ENCODE measurements at regions not wholly inside any gene's neighbourhood (a gene's known extent, or its start where the extent isn't known, plus 50 kb on each side); places are given as distances from the start of the nearest gene placed in this dataset.

DNA sequence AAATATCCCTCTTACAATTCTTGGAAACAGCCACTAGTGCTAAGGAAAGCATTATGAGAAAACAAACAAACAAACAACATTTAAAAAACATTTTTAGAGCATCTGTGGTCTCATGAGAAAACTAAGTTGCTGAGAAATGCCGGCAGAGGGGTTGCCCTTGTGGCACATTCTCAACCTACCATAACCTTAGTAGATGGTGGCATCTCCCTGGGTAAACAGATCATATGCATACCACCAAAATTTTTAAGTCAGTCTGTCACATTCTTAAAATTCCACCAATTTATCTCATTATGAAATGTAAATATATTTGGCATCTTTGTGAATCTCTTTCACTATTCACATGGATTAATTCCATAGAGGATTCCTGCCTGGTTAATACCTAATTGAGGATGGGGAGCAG lies 575.7 kb upstream of the MARCKS start:
- TF ChIP-seq POLR2A (IDR thresholded peaks at IDR 0.05; ENCODE audit: low read length) (no peak), GATA1 (IDR thresholded peaks at IDR 0.05; ENCODE audit: low read depth, low read length) (no peak)

DNA sequence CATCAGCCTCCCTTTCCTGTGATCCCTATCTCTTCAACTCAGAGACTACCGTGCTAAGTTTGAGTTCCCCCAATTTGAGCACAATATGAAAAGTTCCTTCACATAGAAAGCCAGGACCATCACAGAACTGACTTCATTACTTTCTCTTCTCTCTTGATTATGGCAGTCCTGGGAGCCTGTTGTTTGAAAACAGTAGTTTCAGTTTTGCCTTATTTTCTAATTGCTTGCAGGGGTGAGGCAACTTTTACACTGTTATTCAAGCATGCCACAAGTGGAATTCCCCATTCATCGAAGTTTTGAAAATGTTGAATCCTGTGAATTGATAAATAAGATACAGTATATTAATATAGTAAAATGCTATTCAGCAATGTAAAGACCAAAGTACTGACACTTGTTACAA lies 569.7 kb upstream of the MARCKS start:
- TF ChIP-seq GATA1 (IDR thresholded peaks at IDR 0.05; ENCODE audit: low read depth, low read length) (no peak), POLR2A (IDR thresholded peaks at IDR 0.05; ENCODE audit: low read length) (no peak)
- DNase-seq, result no peak

More for the DNA sequence above, 575.7 kb upstream of the MARCKS start:
- DNase-seq, result no peak

DNA sequence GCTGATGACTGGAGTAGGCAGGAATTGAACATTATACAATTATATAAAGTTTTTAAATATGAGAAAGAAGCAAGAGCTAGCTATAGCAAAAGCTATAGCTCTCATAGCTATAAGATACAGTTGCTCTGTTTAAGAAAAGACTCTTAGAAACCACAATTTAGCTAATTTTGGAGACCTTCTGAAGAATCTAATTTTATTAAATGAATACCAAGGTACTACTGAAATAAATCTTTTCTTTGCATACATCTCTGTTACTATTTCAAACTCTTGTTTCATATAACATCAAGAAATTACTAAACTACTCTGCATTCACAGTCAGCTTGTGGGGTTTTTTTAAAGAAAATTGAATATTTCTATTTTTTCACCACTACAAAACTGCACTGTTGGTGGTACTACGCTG lies 568.7 kb upstream of the MARCKS start:
- TF ChIP-seq POLR2A (IDR thresholded peaks at IDR 0.05; ENCODE audit: low read length) (no peak), GATA1 (IDR thresholded peaks at IDR 0.05; ENCODE audit: low read depth, low read length) (no peak)
- no peak for DNase-seq

DNA sequence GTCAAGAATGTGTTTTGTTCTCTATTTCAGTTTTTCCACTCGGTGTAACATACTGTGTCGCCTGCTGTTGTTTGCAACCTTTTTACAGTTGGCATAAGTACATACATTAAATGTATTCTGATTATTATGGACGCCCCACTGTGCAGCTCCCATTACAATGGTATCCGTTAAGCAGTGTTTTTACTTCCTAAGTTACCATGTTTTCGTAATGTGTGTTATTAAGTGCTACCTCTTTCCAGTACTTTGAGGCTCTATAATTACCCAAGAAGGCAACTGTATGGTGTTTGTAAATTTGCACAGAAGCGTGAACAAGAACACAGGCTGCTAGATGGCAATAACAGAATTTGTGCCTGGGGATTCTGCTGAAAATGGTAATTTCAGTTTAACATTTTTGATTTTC lies 568.0 kb upstream of the MARCKS start:
- TF ChIP-seq POLR2A (IDR thresholded peaks at IDR 0.05; ENCODE audit: low read length) (no peak), GATA1 (IDR thresholded peaks at IDR 0.05; ENCODE audit: low read depth, low read length) (no peak)
- DNase-seq, result no peak

DNA sequence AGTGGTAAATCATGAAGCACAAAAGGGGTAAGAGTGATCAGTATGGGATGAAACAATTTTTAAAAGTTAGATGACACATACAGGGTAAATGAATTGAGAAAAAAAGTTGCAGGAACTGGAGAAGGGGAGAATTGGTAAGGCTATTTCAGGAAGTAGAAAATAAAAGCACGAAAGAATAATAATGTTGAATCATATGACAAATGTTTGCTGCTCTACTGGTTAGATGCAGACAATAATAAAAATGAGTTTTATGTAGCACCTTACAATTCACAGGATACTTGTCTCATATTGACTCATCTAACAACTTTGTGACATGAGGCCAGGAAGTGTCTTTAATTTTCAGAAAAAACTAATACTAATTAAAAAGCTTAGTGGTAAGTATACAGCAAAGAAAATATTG lies 566.5 kb upstream of the MARCKS start:
- TF ChIP-seq GATA1 (IDR thresholded peaks at IDR 0.05; ENCODE audit: low read depth, low read length), result no peak
- TF ChIP-seq POLR2A (IDR thresholded peaks at IDR 0.05; ENCODE audit: low read length), result no peak
- DNase-seq, result no peak

DNA sequence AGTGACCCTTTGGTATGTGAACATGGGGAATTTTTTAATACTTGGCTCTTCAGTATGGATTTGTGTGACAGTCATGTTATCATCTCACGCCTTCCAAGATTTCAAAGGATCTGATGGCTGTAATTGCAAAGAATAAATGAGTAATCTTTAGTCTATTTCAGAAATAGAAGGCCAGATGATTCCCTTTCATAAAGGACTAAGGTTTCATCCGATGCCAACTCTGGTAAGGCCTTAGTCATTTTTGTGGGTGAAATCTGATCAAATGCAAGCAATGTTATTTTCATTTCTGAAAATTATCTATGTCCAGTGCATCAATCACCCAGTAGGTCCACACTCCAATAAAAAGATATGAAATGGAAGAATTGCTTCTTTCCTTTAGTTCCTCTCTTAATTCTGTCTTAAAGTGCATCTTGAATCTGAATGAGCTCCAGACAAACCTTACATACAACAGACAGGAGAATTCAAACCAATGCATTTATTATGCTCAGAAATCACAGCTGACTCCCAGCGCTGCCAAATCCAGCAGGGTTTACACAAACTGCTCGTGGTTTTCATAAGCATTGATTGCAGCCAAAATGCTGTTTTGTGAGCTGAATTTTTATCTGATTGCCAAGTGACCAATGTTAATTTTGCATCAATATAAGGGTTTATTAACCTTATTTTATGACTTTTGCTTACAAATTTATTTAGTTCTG lies 565.2 kb upstream of the MARCKS start:
- DNase-seq, result no peak
- TF ChIP-seq GATA1 (IDR thresholded peaks at IDR 0.05; ENCODE audit: low read depth, low read length) (no peak), POLR2A (IDR thresholded peaks at IDR 0.05; ENCODE audit: low read length) (no peak)

DNA sequence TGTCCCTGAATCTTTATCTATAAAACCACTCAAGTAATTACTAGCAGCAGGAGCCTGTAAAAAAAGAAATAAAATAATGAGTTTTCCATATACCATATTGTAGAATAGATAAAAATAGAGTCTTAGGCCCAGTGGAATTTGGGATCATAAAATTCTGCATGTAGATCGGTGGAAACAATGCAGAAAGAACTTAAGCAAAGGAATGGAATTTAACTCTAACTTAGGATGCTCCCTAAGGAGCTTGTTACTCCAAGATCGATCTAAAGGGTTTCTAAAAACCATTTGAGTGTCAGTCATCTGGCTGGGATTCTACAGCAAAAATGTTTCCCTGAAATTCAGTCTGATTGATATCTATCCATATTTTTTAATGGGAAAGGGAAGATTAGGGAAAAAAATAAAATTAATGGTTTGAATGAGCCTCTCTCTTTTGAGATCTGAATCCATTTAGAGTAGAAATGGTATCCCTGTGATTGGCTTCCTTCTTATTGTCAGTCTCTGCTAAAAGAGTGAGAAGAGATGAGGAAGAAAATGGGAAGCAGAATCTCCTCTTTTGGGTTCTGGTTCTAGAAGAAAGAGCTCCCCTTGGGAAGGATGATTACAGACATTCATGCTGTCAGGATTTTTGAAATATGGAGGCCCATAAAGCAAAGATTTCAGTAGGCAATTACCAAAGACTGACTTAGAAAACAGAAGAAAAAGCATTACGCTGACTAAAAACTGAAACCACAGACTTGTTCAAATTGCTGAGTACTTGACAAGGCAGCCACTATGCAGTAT lies 564.3 kb upstream of the MARCKS start:
- no peak for TF ChIP-seq POLR2A (IDR thresholded peaks at IDR 0.05; ENCODE audit: low read length)
- no peak for TF ChIP-seq GATA1 (IDR thresholded peaks at IDR 0.05; ENCODE audit: low read depth, low read length)

DNA sequence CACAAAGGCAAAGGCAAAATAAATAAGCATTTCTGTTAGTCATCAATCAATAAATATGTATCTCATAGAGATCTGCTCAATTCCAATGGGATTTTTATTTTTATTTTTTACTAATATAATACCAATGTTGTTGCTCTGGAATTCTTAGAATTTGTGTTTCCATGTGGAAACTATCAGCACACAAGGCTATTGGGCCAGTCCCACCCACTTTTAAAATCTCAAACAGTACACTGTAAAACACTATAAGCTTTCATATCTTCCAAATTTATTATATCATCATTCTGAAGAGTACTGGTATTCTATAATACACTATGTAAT lies 563.8 kb upstream of the MARCKS start:
- no peak for TF ChIP-seq POLR2A (IDR thresholded peaks at IDR 0.05; ENCODE audit: low read length)
- TF ChIP-seq GATA1 (IDR thresholded peaks at IDR 0.05; ENCODE audit: low read depth, low read length), result no peak
- no peak for DNase-seq

More for the DNA sequence above, 564.3 kb upstream of the MARCKS start:
- no peak for DNase-seq

DNA sequence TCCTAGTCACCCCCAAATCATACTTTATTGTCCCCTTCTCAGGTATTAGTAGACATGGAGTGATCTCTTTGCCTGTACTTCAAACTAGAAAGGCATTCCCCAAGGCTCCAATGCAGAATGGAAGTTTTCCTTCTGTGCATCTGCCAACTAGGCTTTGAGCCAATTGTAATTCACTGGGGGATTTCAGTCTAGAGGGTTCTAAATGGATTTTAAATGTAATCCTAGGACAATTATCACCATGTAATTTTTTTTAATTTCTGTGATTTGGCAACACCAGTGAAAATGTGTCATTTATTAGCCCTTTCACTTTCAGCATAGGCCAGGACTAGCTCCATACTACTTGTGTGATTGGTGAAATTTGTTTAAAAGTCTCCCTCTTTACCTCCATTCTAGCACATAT lies 557.6 kb upstream of the MARCKS start:
- TF ChIP-seq POLR2A (IDR thresholded peaks at IDR 0.05; ENCODE audit: low read length) (no peak), GATA1 (IDR thresholded peaks at IDR 0.05; ENCODE audit: low read depth, low read length) (no peak)
- no peak for DNase-seq

DNA sequence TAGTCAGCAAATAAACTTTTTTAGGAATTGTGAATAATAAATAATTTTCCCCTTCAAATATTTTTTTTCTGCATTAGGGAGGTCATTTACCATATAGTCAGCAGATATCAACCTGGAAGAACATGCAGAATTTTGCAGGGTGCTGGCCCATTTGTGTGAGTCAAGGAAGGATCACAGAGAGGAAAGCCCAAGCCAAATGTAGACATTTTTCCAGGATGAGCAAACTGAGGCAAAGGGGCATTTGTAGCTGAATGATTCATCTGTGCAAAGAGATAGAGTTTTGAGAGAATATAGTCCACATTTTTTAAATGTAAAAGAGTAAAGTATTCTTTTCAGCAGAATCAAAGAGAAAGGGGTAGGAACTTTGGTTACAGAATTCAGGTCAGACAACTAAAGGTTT lies 555.5 kb upstream of the MARCKS start:
- no peak for TF ChIP-seq GATA1 (IDR thresholded peaks at IDR 0.05; ENCODE audit: low read depth, low read length)
- TF ChIP-seq POLR2A (IDR thresholded peaks at IDR 0.05; ENCODE audit: low read length), result no peak
- no peak for DNase-seq

DNA sequence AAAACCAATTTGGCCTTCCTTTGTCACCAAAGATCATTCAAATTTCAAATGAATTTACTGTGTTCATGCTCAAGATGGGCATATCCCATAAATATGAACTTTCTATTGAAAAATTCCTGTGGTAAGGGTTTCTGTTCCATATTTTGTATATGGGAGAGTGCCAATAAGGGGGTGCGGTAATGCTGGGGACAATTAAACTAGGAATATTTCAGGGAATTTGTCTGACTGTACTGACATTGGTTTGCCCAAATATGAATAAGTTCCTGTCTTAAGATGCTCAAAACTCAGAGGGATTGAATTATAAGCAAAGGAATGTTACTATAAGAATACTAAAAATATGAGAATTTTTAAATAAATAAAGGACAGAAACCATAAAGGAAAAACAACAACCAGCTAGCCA lies 553.0 kb upstream of the MARCKS start:
- TF ChIP-seq GATA1 (IDR thresholded peaks at IDR 0.05; ENCODE audit: low read depth, low read length) (no peak), POLR2A (IDR thresholded peaks at IDR 0.05; ENCODE audit: low read length) (no peak)
- DNase-seq, result no peak

DNA sequence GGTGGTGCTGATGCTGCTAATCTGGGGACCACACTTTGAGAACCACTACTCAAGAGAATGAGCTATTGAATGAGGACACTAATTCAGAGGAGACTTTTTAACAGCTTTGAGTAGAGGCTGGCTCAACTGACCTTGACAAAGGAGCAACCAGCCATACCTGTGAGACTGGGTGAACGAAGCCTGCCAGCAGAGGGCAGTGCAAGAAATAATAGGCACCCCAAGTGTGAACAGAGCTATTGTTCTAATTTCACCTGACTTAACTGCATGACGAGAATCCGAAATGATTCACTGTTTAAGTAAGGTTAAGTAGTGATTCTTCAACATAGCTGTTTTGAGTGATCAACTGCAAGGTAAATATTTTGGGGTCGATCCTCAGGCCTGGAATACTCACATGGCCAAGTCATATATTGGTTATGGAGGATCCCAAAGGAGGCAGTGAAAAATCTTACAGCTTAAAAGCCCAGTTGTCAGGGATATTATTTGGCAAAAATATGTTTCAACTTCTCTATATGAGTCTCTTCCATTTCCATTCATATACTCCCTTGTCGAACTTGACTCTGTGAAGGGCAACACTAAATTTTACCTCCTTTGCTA lies 550.5 kb upstream of the MARCKS start:
- TF ChIP-seq GATA1 (IDR thresholded peaks at IDR 0.05; ENCODE audit: low read depth, low read length) (no peak), POLR2A (IDR thresholded peaks at IDR 0.05; ENCODE audit: low read length) (no peak)

DNA sequence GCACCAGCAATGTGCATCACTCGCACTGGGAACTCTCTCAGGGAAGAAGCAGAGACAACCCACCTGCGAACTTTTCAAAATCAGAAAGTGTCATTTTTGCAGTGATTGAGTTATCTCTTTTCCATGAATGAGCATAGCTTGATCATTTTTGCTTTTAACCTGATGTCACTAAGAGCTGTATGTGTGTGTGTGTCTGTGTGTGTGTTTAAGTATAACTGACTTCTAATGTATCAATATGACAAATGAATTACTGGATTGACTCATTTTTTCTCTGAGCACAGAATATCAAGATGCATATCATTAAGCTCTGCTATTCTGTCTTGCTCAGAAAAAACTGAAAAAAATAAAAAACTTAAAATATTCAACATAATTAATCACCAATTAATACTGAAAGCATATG lies 548.9 kb upstream of the MARCKS start:
- TF ChIP-seq POLR2A (IDR thresholded peaks at IDR 0.05; ENCODE audit: low read length) (no peak), GATA1 (IDR thresholded peaks at IDR 0.05; ENCODE audit: low read depth, low read length) (no peak)
- no peak for DNase-seq

More for the DNA sequence above, 550.5 kb upstream of the MARCKS start:
- DNase-seq, result no peak

DNA sequence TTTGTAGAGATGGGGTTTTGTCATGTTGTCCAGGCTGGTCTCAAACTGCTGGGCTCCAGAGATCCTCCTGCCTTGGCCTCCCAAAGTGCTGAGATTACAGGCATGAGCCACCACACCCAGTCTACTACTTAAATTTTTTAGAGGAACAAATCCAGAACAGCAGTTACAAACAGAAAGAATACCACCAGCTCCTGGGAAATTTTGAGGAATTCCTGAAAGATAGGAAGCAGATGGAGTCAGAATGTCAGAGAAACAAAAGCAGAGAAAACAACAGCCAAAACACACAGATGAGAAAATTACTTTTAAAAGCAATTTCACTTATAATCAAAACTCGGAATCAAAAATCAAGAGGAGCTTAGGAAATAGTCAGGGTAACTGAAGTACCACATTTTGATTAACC lies 543.3 kb upstream of the MARCKS start:
- TF ChIP-seq GATA1 (IDR thresholded peaks at IDR 0.05; ENCODE audit: low read depth, low read length) (no peak), POLR2A (IDR thresholded peaks at IDR 0.05; ENCODE audit: low read length) (no peak)
- no peak for DNase-seq

DNA sequence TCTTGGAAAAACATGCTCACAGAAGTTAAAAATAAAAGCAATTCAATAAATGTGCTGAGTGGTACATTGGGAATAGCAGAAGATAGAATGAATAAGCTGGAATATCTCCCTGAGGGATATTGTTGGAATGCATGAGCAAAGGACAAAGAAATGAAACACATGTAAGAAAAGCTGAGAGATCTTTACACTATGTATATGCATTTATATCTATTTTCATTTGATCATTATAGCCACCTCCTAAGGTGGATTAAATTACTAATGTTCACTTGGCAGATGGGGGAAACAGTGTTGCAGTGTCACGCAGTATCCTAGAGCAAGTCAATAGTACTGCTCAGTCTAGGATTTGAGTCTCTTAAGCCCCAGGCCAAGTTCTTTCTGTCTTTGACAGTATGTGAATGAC lies 542.0 kb upstream of the MARCKS start:
- TF ChIP-seq GATA1 (IDR thresholded peaks at IDR 0.05; ENCODE audit: low read depth, low read length), result no peak
- DNase-seq, result no peak
